SK-N-SH treated with all-trans-retinoic acid at 6 μM for 48 hours (cell line): ENCODE measurements at regions not wholly inside any gene's neighbourhood (a gene's known extent, or its start where the extent isn't known, plus 50 kb on each side); places are given as distances from the start of the nearest gene placed in this dataset.

Experiments used
- ATAC-seq: fragments of 200-7000 bp; cut with Tn5 transposase; 3 replicates; pipeline ENCODE4 v1.9.1; 2020; ENCODE audit warnings: mild to moderate bottlenecking, moderate library complexity
- CREB5 ChIP-seq: fragments of 250-450 bp; sonication (Bioruptor Pico); IDR thresholded peaks from 2 replicates; pipeline ENCODE4 v1.5.1; 2020; ENCODE audit warnings: low read depth, mild to moderate bottlenecking, moderate library complexity
- CSDC2 ChIP-seq: fragments of 250-450 bp; sonication (Bioruptor Pico); IDR thresholded peaks from 2 replicates; pipeline ENCODE4 v1.5.0; 2020; ENCODE audit warnings: mild to moderate bottlenecking, moderate library complexity
- CSRNP3 ChIP-seq: fragments of 250-450 bp; sonication (Bioruptor Pico); IDR thresholded peaks from 2 replicates; pipeline ENCODE4 v1.5.1; 2021; ENCODE audit warnings: mild to moderate bottlenecking, moderate library complexity
- ESRRG ChIP-seq: fragments of 250-450 bp; sonication (Bioruptor Pico); IDR thresholded peaks from 2 replicates; pipeline ENCODE4 v1.6.1; 2021; ENCODE audit warnings: mild to moderate bottlenecking
- GLIS3 ChIP-seq: fragments of 250-450 bp; sonication (Bioruptor Pico); IDR thresholded peaks from 2 replicates; pipeline ENCODE4 v1.5.0; 2020; ENCODE audit warnings: mild to moderate bottlenecking, moderate library complexity
- OSR1 ChIP-seq: fragments of 250-450 bp; sonication (Bioruptor Pico); IDR thresholded peaks from 2 replicates; pipeline ENCODE4 v1.8.0; 2022; ENCODE audit warnings: moderate library complexity, mild to moderate bottlenecking, inconsistent platforms
- POU6F1 ChIP-seq: fragments of 250-450 bp; sonication (Bioruptor Pico); IDR thresholded peaks from 2 replicates; pipeline ENCODE4 v1.8.0; 2021; ENCODE audit warnings: low read depth, mild to moderate bottlenecking, moderate library complexity, borderline replicate concordance
- PPARA ChIP-seq: fragments of 250-450 bp; sonication (Bioruptor Pico); IDR thresholded peaks from 2 replicates; pipeline ENCODE4 v1.5.0; 2020; ENCODE audit warnings: mild to moderate bottlenecking, borderline replicate concordance
- RARB ChIP-seq: fragments of 250-450 bp; sonication (Bioruptor Pico); IDR thresholded peaks from 2 replicates; pipeline ENCODE4 v1.8.0; 2021; ENCODE audit warnings: mild to moderate bottlenecking, moderate library complexity
- SNAI2 ChIP-seq: fragments of 250-450 bp; sonication (Bioruptor Pico); IDR thresholded peaks from 2 replicates; pipeline ENCODE4 v1.5.0; 2020; ENCODE audit warnings: mild to moderate bottlenecking, moderate library complexity
- TCF4 ChIP-seq: fragments of 250-450 bp; sonication (Bioruptor Pico); IDR thresholded peaks from 2 replicates; pipeline ENCODE4 v1.8.0; 2021; ENCODE audit warnings: mild to moderate bottlenecking, moderate library complexity, borderline replicate concordance
- TOX ChIP-seq: fragments of 250-450 bp; sonication (Bioruptor Pico); IDR thresholded peaks from 2 replicates; pipeline ENCODE4 v1.8.0; 2021; ENCODE audit warnings: mild to moderate bottlenecking, moderate library complexity, borderline replicate concordance
- ZC3H10 ChIP-seq: fragments of 250-450 bp; sonication (Bioruptor Pico); IDR thresholded peaks from 2 replicates; pipeline ENCODE4 v1.5.1; 2021; ENCODE audit warnings: mild to moderate bottlenecking, moderate library complexity
- ZFP3 ChIP-seq: fragments of 250-450 bp; sonication (Bioruptor Pico); IDR thresholded peaks from 2 replicates; pipeline ENCODE4 v1.5.0; 2020; ENCODE audit warnings: mild to moderate bottlenecking, moderate library complexity
- ZNF565 ChIP-seq: fragments of 450-650 bp; formaldehyde crosslinking; conservative IDR thresholded peaks from 2 replicates; pipeline ENCODE4 v1.5.0; 2020; ENCODE audit warnings: low read depth, mild to moderate bottlenecking, moderate library complexity
- ZNF70 ChIP-seq: fragments of 450-650 bp; formaldehyde crosslinking; IDR thresholded peaks from 2 replicates; pipeline ENCODE4 v1.5.0; 2020; ENCODE audit warnings: mild to moderate bottlenecking, moderate library complexity
- ZNF8 ChIP-seq: fragments of 450-650 bp; formaldehyde crosslinking; IDR thresholded peaks from 2 replicates; pipeline ENCODE4 v1.5.0; 2020; ENCODE audit warnings: mild to moderate bottlenecking, moderate library complexity
- TF ChIP-seq, protein P1 (sequence below): fragments of 250-450 bp; sonication (Bioruptor Pico); IDR thresholded peaks from 2 replicates; pipeline ENCODE4 v1.5.0; 2020; ENCODE audit warnings: mild to moderate bottlenecking, moderate library complexity
- TF ChIP-seq, protein P2 (sequence below): fragments of 250-450 bp; sonication (Bioruptor Pico); IDR thresholded peaks from 2 replicates; pipeline ENCODE4 v1.8.0; 2020; ENCODE audit warnings: mild to moderate bottlenecking, moderate library complexity, borderline replicate concordance

GRCh38 chr2:128492966-128493811 lies 174.5 kb upstream of the HS6ST1 start:
- no peak for TF ChIP-seq CSDC2 (CRISPR knock-in tag)
- TF ChIP-seq, protein P1, sequence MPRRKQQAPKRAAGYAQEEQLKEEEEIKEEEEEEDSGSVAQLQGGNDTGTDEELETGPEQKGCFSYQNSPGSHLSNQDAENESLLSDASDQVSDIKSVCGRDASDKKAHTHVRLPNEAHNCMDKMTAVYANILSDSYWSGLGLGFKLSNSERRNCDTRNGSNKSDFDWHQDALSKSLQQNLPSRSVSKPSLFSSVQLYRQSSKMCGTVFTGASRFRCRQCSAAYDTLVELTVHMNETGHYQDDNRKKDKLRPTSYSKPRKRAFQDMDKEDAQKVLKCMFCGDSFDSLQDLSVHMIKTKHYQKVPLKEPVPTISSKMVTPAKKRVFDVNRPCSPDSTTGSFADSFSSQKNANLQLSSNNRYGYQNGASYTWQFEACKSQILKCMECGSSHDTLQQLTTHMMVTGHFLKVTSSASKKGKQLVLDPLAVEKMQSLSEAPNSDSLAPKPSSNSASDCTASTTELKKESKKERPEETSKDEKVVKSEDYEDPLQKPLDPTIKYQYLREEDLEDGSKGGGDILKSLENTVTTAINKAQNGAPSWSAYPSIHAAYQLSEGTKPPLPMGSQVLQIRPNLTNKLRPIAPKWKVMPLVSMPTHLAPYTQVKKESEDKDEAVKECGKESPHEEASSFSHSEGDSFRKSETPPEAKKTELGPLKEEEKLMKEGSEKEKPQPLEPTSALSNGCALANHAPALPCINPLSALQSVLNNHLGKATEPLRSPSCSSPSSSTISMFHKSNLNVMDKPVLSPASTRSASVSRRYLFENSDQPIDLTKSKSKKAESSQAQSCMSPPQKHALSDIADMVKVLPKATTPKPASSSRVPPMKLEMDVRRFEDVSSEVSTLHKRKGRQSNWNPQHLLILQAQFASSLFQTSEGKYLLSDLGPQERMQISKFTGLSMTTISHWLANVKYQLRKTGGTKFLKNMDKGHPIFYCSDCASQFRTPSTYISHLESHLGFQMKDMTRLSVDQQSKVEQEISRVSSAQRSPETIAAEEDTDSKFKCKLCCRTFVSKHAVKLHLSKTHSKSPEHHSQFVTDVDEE (CRISPR knock-in tag), result no peak
- no peak for TF ChIP-seq ZC3H10
- TF ChIP-seq POU6F1, result no peak
- TF ChIP-seq ZNF565 (CRISPR knock-in tag), result no peak
- no peak for TF ChIP-seq CSRNP3
- no peak for TF ChIP-seq RARB (CRISPR knock-in tag)
- no peak for TF ChIP-seq ESRRG (CRISPR knock-in tag)
- no peak for TF ChIP-seq ZNF70 (CRISPR knock-in tag)
- no peak for TF ChIP-seq TOX (CRISPR knock-in tag)
- no peak for ATAC-seq

GRCh38 chr2:128493880-128494279 lies 175.2 kb upstream of the HS6ST1 start:
- TF ChIP-seq TOX (CRISPR knock-in tag), result no peak
- no peak for TF ChIP-seq PPARA (CRISPR knock-in tag)
- no peak for TF ChIP-seq GLIS3 (CRISPR knock-in tag)
- no peak for TF ChIP-seq POU6F1
- TF ChIP-seq CSRNP3, result no peak
- no peak for TF ChIP-seq SNAI2
- TF ChIP-seq, protein P1 (CRISPR knock-in tag), result no peak
- no peak for TF ChIP-seq ZNF8
- no peak for TF ChIP-seq ZC3H10
- no peak for TF ChIP-seq ZNF70 (CRISPR knock-in tag)
- TF ChIP-seq ZNF565 (CRISPR knock-in tag), result no peak
- TF ChIP-seq OSR1 (CRISPR knock-in tag), result no peak
- TF ChIP-seq CREB5, result no peak
- TF ChIP-seq ZFP3 (CRISPR knock-in tag), result no peak
- TF ChIP-seq, protein P2, sequence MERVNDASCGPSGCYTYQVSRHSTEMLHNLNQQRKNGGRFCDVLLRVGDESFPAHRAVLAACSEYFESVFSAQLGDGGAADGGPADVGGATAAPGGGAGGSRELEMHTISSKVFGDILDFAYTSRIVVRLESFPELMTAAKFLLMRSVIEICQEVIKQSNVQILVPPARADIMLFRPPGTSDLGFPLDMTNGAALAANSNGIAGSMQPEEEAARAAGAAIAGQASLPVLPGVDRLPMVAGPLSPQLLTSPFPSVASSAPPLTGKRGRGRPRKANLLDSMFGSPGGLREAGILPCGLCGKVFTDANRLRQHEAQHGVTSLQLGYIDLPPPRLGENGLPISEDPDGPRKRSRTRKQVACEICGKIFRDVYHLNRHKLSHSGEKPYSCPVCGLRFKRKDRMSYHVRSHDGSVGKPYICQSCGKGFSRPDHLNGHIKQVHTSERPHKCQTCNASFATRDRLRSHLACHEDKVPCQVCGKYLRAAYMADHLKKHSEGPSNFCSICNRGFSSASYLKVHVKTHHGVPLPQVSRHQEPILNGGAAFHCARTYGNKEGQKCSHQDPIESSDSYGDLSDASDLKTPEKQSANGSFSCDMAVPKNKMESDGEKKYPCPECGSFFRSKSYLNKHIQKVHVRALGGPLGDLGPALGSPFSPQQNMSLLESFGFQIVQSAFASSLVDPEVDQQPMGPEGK, result no peak
- no peak for TF ChIP-seq CSDC2 (CRISPR knock-in tag)
- no peak for TF ChIP-seq TCF4 (CRISPR knock-in tag)
- ATAC-seq, result no peak
